ENCODE measurements at regions not wholly inside any gene's neighbourhood (a gene's known extent, or its start where the extent isn't known, plus 50 kb on each side); places are given as distances from the start of the nearest gene placed in this dataset.

- no peak for TF ChIP-seq POLR2A (IDR thresholded peaks at IDR 0.05; ENCODE audit: low read depth)
- TF ChIP-seq CTCF (IDR thresholded peaks at IDR 0.05) = no peak
- TF ChIP-seq POLR2AphosphoS5 (IDR thresholded peaks at IDR 0.05) = no peak
- no peak for TF ChIP-seq EP300 (IDR thresholded peaks at IDR 0.05)
Observed at GRCh38 chr4:14180166-14180565, 552.6 kb upstream of the BOD1L1 start.

Measured in esophagus muscularis mucosa (tissue), 4 donors.